Neural cell (in vitro differentiated cells): ENCODE measurements at regions not wholly inside any gene's neighbourhood (a gene's known extent, or its start where the extent isn't known, plus 50 kb on each side); places are given as distances from the start of the nearest gene placed in this dataset.
A peak's percentile ranks its signal among the peaks of the same experiment; 100 is the strongest.

ENCODE experiments used
- CTCF ChIP-seq: fragments of 450-650 bp; IDR thresholded peaks from 2 replicates; pipeline ENCODE4 v1.5.1; 2014; ENCODE audit warnings: antibody characterized with exemption, mild to moderate bottlenecking, moderate library complexity; ENCODE audit not compliant: poor library complexity, severe bottlenecking
- EP300 ChIP-seq: fragments of 450-650 bp; conservative IDR thresholded peaks from 2 replicates; pipeline ENCODE4 v1.6.1; 2014; ENCODE audit warnings: antibody characterized with exemption, mild to moderate bottlenecking, moderate library complexity; ENCODE audit not compliant: poor library complexity, severe bottlenecking
- EZH2 ChIP-seq: fragments of 200-600, 300-800 bp; shearing (Covaris generic), sonication (generic); IDR thresholded peaks from 2 replicates; pipeline ENCODE4 v1.6.1; 2014; ENCODE audit warnings: antibody characterized with exemption, low read length, borderline replicate concordance, mild to moderate bottlenecking; ENCODE audit not compliant: insufficient read depth, poor library complexity, severe bottlenecking
- MXI1 ChIP-seq: fragments of 450-650 bp; conservative IDR thresholded peaks from 2 replicates; pipeline ENCODE4 v1.6.1; 2014; ENCODE audit warnings: antibody characterized with exemption, mild to moderate bottlenecking; ENCODE audit not compliant: poor library complexity, severe bottlenecking
- POLR2AphosphoS5 ChIP-seq: IDR thresholded peaks from 2 replicates; pipeline ENCODE4 v1.6.1; 2012
- RAD21 ChIP-seq: fragments of 450-650 bp; conservative IDR thresholded peaks from 2 replicates; pipeline ENCODE4 v1.6.1; 2014; ENCODE audit warnings: antibody characterized with exemption, mild to moderate bottlenecking, moderate library complexity
- SMC3 ChIP-seq: fragments of 450-650 bp; conservative IDR thresholded peaks from 2 replicates; pipeline ENCODE4 v1.6.1; 2014; ENCODE audit warnings: antibody characterized with exemption, mild to moderate bottlenecking, moderate library complexity; ENCODE audit not compliant: poor library complexity
- TAF1 ChIP-seq: IDR thresholded peaks from 2 replicates; pipeline ENCODE4 v1.6.1; 2012; ENCODE audit warnings: low read depth
- TF ChIP-seq, protein P1 (sequence below): IDR thresholded peaks from 2 replicates; pipeline ENCODE4 v1.6.1; 2012; ENCODE audit warnings: borderline replicate concordance

DNA sequence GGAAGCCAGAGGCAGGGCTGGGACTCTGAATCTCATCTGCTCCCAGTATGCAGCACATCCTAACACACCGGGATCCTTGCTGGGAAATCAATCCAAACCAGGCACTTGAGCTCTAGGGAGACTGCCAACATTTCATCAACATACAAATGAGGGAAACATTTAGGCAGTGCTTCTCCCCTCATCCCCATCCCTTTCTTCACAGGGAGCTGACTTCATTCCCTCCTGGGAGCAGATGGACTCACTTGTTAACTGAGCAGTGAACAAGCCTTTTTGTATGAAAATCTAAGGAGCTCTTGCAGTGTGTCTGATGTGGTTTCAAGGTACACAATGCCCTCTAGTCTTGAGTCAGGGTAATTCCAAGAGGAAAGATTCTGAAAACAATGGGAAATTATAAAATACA, 96.3 kb downstream of the TMEM114 start:
- TF ChIP-seq CTCF = peak; percentile 87
- TF ChIP-seq RAD21 = peak; percentile 91
- TF ChIP-seq TAF1 = no peak
- no peak for TF ChIP-seq EZH2
- TF ChIP-seq POLR2AphosphoS5 = no peak
- peak; percentile 84 for TF ChIP-seq SMC3
- TF ChIP-seq MXI1 = no peak
- TF ChIP-seq, protein P1, sequence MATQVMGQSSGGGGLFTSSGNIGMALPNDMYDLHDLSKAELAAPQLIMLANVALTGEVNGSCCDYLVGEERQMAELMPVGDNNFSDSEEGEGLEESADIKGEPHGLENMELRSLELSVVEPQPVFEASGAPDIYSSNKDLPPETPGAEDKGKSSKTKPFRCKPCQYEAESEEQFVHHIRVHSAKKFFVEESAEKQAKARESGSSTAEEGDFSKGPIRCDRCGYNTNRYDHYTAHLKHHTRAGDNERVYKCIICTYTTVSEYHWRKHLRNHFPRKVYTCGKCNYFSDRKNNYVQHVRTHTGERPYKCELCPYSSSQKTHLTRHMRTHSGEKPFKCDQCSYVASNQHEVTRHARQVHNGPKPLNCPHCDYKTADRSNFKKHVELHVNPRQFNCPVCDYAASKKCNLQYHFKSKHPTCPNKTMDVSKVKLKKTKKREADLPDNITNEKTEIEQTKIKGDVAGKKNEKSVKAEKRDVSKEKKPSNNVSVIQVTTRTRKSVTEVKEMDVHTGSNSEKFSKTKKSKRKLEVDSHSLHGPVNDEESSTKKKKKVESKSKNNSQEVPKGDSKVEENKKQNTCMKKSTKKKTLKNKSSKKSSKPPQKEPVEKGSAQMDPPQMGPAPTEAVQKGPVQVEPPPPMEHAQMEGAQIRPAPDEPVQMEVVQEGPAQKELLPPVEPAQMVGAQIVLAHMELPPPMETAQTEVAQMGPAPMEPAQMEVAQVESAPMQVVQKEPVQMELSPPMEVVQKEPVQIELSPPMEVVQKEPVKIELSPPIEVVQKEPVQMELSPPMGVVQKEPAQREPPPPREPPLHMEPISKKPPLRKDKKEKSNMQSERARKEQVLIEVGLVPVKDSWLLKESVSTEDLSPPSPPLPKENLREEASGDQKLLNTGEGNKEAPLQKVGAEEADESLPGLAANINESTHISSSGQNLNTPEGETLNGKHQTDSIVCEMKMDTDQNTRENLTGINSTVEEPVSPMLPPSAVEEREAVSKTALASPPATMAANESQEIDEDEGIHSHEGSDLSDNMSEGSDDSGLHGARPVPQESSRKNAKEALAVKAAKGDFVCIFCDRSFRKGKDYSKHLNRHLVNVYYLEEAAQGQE = no peak
- TF ChIP-seq EP300 = no peak
